Breast epithelium (tissue), 4 donors: ENCODE measurements at regions not wholly inside any gene's neighbourhood (a gene's known extent, or its start where the extent isn't known, plus 50 kb on each side); places are given as distances from the start of the nearest gene placed in this dataset.

Source experiments
- DNase-seq, 2 donors: peaks; one replicate each; pipeline ENCODE4 v3.0.0-alpha.2; 2019; ENCODE audit warnings: low spot score in 2 of 2
- H3K27ac ChIP-seq, 2 donors: fragments of 200-600 bp; sonication (generic) in 1 of 2; one replicate each; pipeline ENCODE4 v1.5.1; 2016 to 2019; ENCODE audit warnings: mild to moderate bottlenecking in 1 of 2
- H3K27me3 ChIP-seq, 2 donors: fragments of 200-600 bp; sonication (generic) in 1 of 2; one replicate each; pipeline versions ENCODE4 v1.5.1 to v1.6.0; 2017 to 2019; ENCODE audit warnings: control low read depth in 1 of 2, mild to moderate bottlenecking in 1 of 2
- H3K36me3 ChIP-seq: fragments of 200-600 bp; one replicate; pipeline ENCODE4 v1.5.1; 2019
- H3K4me1 ChIP-seq, 2 donors: fragments of 200-600 bp; sonication (generic); one replicate each; pipeline ENCODE4 v1.5.1; 2016 to 2019; ENCODE audit warnings: control low read depth in 1 of 2
- H3K4me3 ChIP-seq, 3 donors: fragments of 200-600 bp; sonication (generic); 1 replicate in 2 of 3; 2 replicates in 1 of 3; pipeline ENCODE4 v1.5.1; 2016 to 2019; ENCODE audit warnings: mild to moderate bottlenecking in 3 of 3, moderate library complexity in 2 of 3
- H3K9me3 ChIP-seq, 2 donors: fragments of 200-600 bp; sonication (generic) in 1 of 2; one replicate each; pipeline ENCODE4 v1.5.1; 2016 to 2019; ENCODE audit warnings: control low read depth in 1 of 2
- CTCF ChIP-seq, 3 donors: fragments of 450-650 bp; IDR thresholded peaks; one replicate each; pipeline ENCODE4 v1.5.1; 2016 to 2017; ENCODE audit warnings: antibody characterized with exemption in 3 of 3, mild to moderate bottlenecking in 3 of 3, moderate library complexity in 3 of 3
- POLR2A ChIP-seq: fragments of 450-650 bp; IDR thresholded peaks from one replicate; pipeline ENCODE4 v1.6.1; 2016; ENCODE audit warnings: antibody characterized with exemption, mild to moderate bottlenecking, moderate library complexity
- POLR2AphosphoS5 ChIP-seq, 3 donors: sonication (generic); formaldehyde crosslinking; IDR thresholded peaks; one replicate each; pipeline ENCODE4 v1.6.1; 2017; ENCODE audit warnings: antibody characterized with exemption in 3 of 3
- intact Hi-C: fragments of 100-400 bp; cut with DNase I; formaldehyde crosslinking; loops from one replicate; pipeline ENCODE4 v1.15.1; 2023; ENCODE audit warnings: low total_unique reads

- no peaks in the 10 kb centered on the region for H3K9me3 ChIP-seq
- no peaks in the 10 kb centered on the region for H3K4me1 ChIP-seq
- intact Hi-C loops = no loop called here
- no peak overlapping the region for H3K4me3 ChIP-seq
- no peak overlapping the region for H3K27ac ChIP-seq
- DNase-seq = no peak
- TF ChIP-seq CTCF (IDR thresholded peaks at IDR 0.05) = no peak
- TF ChIP-seq POLR2AphosphoS5 (IDR thresholded peaks at IDR 0.05) = no peak
- TF ChIP-seq POLR2A = no peak
- no peaks in the 10 kb centered on the region for H3K27me3 ChIP-seq
- H3K36me3 ChIP-seq = no peaks in the 10 kb centered on the region
Measured at GRCh38 chr6:14543971-14544585, 426.5 kb downstream of the CD83 start.

GRCh38 chr6:14544666-14545065 lies 427.1 kb downstream of the CD83 start:
- TF ChIP-seq CTCF (IDR thresholded peaks at IDR 0.05) = no peak
- no peak for TF ChIP-seq POLR2AphosphoS5 (IDR thresholded peaks at IDR 0.05)
- no peak for TF ChIP-seq POLR2A
- no peak overlapping the region for H3K4me3 ChIP-seq
- intact Hi-C loops = loop anchor here (5.0 kb wide), 1 partner anchor 572 kb away; no protein-coding TSS in a partner anchor

GRCh38 chr6:14545496-14545895 lies 427.9 kb downstream of the CD83 start:
- Histone ChIP-seq H3K4me1 (no peaks in the 10 kb centered on the region), H3K4me3 (no peak overlapping the region), H3K36me3 (no peaks in the 10 kb centered on the region), H3K27me3 (no peaks in the 10 kb centered on the region), H3K27ac (no peak overlapping the region), H3K9me3 (no peaks in the 10 kb centered on the region)
- TF ChIP-seq CTCF (IDR thresholded peaks at IDR 0.05) = no peak
- no peak for TF ChIP-seq POLR2AphosphoS5 (IDR thresholded peaks at IDR 0.05)
- no peak for TF ChIP-seq POLR2A
- DNase-seq = no peak
- intact Hi-C loops = loop anchor here (5.0 kb wide), 1 partner anchor 573 kb away; no protein-coding TSS in a partner anchor

More at GRCh38 chr6:14544666-14545065, 427.1 kb downstream of the CD83 start:
- Histone ChIP-seq H3K4me1 (no peaks in the 10 kb centered on the region), H3K27ac (no peak overlapping the region), H3K36me3 (no peaks in the 10 kb centered on the region), H3K27me3 (no peaks in the 10 kb centered on the region), H3K9me3 (no peaks in the 10 kb centered on the region)
- DNase-seq = no peak

DNA sequence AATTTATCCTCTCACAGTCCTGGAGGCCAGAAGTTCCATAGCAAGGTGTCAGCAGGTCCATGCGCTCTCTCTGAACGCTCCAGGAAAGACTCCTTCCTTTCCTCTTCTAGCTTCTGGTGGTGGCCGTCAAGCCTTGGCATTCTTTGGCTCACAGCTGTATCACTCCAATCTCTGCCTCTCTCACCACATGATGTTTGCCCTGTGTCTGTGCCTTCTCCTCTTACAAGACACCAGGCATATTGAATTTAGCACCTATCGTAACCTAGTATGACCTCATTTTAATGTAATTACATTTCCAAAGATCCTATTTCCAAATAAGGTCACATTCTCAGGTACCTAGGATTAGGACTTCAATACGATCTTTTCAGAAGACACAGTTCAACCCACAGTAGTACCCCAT lies 428.5 kb downstream of the CD83 start:
- H3K4me3 ChIP-seq = no peak overlapping the region
- TF ChIP-seq CTCF (IDR thresholded peaks at IDR 0.05) = no peak
- no peak for TF ChIP-seq POLR2A
- no peak for TF ChIP-seq POLR2AphosphoS5 (IDR thresholded peaks at IDR 0.05)

DNA sequence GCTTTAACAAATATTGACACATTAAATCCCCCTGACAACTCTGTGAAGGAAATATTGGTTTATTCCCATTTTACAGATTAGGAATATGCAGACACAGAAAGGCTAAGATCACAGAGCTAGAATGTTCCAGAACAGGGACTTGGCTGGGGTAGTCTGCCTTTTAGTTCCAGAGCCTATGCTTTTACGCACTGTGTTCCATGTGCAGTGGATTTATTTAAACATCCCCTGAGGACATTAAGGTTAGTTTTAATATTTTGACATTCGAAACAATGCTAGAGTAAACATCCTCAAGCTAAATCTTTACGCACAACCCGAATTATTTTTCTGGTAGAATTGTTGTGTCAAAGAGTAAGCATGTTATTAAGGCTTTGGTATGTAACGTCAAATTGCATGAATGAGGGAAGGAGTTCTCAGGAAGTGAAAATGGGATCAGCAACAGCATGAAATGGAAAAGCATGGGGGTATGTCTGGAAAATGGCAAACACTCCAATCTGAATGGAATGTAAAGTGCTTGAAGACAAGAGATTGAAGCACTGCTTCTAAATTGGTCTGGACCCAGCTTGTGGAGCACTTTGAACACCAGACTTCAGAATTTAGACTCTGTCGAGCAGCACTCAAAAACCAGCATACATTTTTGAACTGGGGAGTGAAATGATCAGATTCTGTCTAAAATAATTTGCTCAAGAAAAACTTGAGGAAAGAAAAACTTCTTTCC lies 429.9 kb downstream of the CD83 start:
- Histone ChIP-seq H3K4me1 (no peaks in the 10 kb centered on the region), H3K27me3 (no peaks in the 10 kb centered on the region), H3K27ac (no peak overlapping the region), H3K4me3 (no peak overlapping the region), H3K36me3 (no peaks in the 10 kb centered on the region), H3K9me3 (no peaks in the 10 kb centered on the region)
- intact Hi-C loops = loop anchor here (5.0 kb wide), 1 partner anchor 575 kb away; no protein-coding TSS in a partner anchor
- TF ChIP-seq CTCF (IDR thresholded peaks at IDR 0.05) (no peak), POLR2A (no peak), POLR2AphosphoS5 (IDR thresholded peaks at IDR 0.05) (no peak)
- DNase-seq = no peak

More for the DNA sequence above, 428.5 kb downstream of the CD83 start:
- Histone ChIP-seq H3K9me3 (no peaks in the 10 kb centered on the region), H3K27ac (no peak overlapping the region), H3K4me1 (no peaks in the 10 kb centered on the region), H3K27me3 (no peaks in the 10 kb centered on the region), H3K36me3 (no peaks in the 10 kb centered on the region)
- intact Hi-C loops = loop anchor here (5.0 kb wide), 1 partner anchor 574 kb away; no protein-coding TSS in a partner anchor
- no peak for DNase-seq
